ENCODE measurements at regions not wholly inside any gene's neighbourhood (a gene's known extent, or its start where the extent isn't known, plus 50 kb on each side); places are given as distances from the start of the nearest gene placed in this dataset.
"Not testable (repeated sequence)": the region's sequence is repeated elsewhere in the genome, so short reads cannot be mapped to it uniquely, and the experiment has no call there.

GRCh38 chr7:150084724-150085123 lies 211.0 kb downstream of the ATP6V0E2 start:
- TF ChIP-seq EGR1 (IDR thresholded peaks at IDR 0.05; ENCODE audit: borderline replicate concordance in 1 of 2, low read depth in 2 of 2, low read length in 2 of 2); MAX (IDR thresholded peaks at IDR 0.05; ENCODE audit: low read depth, low read length); CTCF (IDR thresholded peaks at IDR 0.05 in 2 of 3, conservative IDR thresholded peaks at IDR 0.05 in 1 of 3; ENCODE audit: control insufficient read depth in 2 of 3, extremely low read depth in 1 of 3, insufficient read depth in 1 of 3, low read depth in 3 of 3, low read length in 3 of 3); CHD4 (IDR thresholded peaks at IDR 0.05); MLLT1 (IDR thresholded peaks at IDR 0.05); POLR2AphosphoS5 (IDR thresholded peaks at IDR 0.05; ENCODE audit: low read length): not testable (repeated sequence)
